K562 (cell line): ENCODE measurements at regions not wholly inside any gene's neighbourhood (a gene's known extent, or its start where the extent isn't known, plus 50 kb on each side); places are given as distances from the start of the nearest gene placed in this dataset.

Source experiments
- ATAC-seq: fragments of 200-7000 bp; cut with Tn5 transposase; 3 replicates; pipeline ENCODE4 v1.9.1; 2020; ENCODE audit warnings: moderate library complexity
- BruUV-seq: library from RNA; stranded (reverse); fragments of 400-500 nt; replicated peaks from 2 replicates; lab custom pipeline; 2021; lab: Mats Ljungman, UMichigan
- CTCF ChIA-PET: fragments of 300-600 bp; formaldehyde crosslinking; extraction: SDS; loops from one replicate; lab custom pipeline; 2021; ENCODE audit warnings: low intra/inter-chr PET ratio; lab: Yijun Ruan, JAX
- POLR2A ChIA-PET: fragments of 300-600, 350-650 bp; sonication (Branson Sonifier 250); formaldehyde crosslinking; extraction: SDS; loops from one replicate; lab custom pipeline; 2021; ENCODE audit warnings: antibody characterized with exemption, inconsistent platforms; lab: Yijun Ruan, JAX
- DNase-seq, 4 experiments: peaks; one replicate each; pipeline versions ENCODE4 v3.0.0 to v3.0.0-alpha.2; 2011 to 2018; ENCODE audit warnings: low spot score in 3 of 4, mixed read lengths in 3 of 4; ENCODE audit errors: extremely low read depth in 1 of 4
- FAIRE-seq: peaks from 2 replicates; lab custom pipeline; 2011; peaks lifted over from hg19 to GRCh38; lab: Jason Lieb, UNC
- H2AFZ ChIP-seq: 2 replicates; pipeline ENCODE4 v1.6.0; 2011; ENCODE audit warnings: low read depth, low read length, control low read depth, inconsistent platforms
- H3K27ac ChIP-seq: fragments of 200-600 bp; 3 replicates; pipeline ENCODE4 v1.8.0; 2011; ENCODE audit warnings: low read depth, mild to moderate bottlenecking, control low read depth, inconsistent platforms, low read length, moderate library complexity, mixed read lengths; ENCODE audit errors: extremely low read depth
- H3K27me3 ChIP-seq, 2 experiments: fragments of 300-600 bp in 1 of 2; 2 replicates in 1 of 2; 3 replicates in 1 of 2; pipeline versions ENCODE4 v1.6.0 to v1.8.0; 2011; ENCODE audit warnings: inconsistent platforms in 2 of 2, low read length in 2 of 2, mild to moderate bottlenecking in 1 of 2, mixed read lengths in 1 of 2, moderate library complexity in 1 of 2; ENCODE audit not compliant: control insufficient read depth in 2 of 2, insufficient read depth in 2 of 2
- H3K36me3 ChIP-seq: fragments of 300-600 bp; 3 replicates; pipeline ENCODE4 v1.8.0; 2011; ENCODE audit warnings: mild to moderate bottlenecking, low read length, inconsistent platforms; ENCODE audit not compliant: control insufficient read depth, insufficient read depth
- H3K4me1 ChIP-seq, 2 experiments: fragments of 200-600 bp in 1 of 2; replicated peaks in 1 of 2; 2 replicates in 1 of 2; 3 replicates in 1 of 2; pipeline versions ENCODE4 v1.5.1 to v1.8.0; 2011; ENCODE audit warnings: inconsistent platforms in 2 of 2, low read length in 2 of 2, mild to moderate bottlenecking in 1 of 2, mixed read lengths in 1 of 2, moderate library complexity in 1 of 2; ENCODE audit not compliant: control insufficient read depth in 2 of 2, insufficient read depth in 2 of 2
- H3K4me2 ChIP-seq: 2 replicates; pipeline ENCODE4 v1.6.1; 2011; ENCODE audit warnings: low read length, control low read depth, inconsistent platforms, mixed read lengths; ENCODE audit not compliant: insufficient read depth
- H3K4me3 ChIP-seq: fragments of 200-600 bp; sonication (generic), shearing (Covaris generic); 2 replicates; pipeline ENCODE4 v1.5.1; 2016; ENCODE audit warnings: control low read depth, inconsistent platforms
- H3K79me2 ChIP-seq: fragments of 200-600 bp; 3 replicates; pipeline ENCODE4 v1.8.0; 2011; ENCODE audit warnings: low read length, inconsistent platforms; ENCODE audit not compliant: control insufficient read depth, insufficient read depth
- H3K9ac ChIP-seq, 2 experiments: 2 replicates each; pipeline versions ENCODE4 v1.6.0 to v1.6.1; 2011; ENCODE audit warnings: low read depth in 2 of 2, low read length in 2 of 2, control low read depth in 1 of 2, inconsistent platforms in 1 of 2, mild to moderate bottlenecking in 1 of 2, mixed read lengths in 1 of 2; ENCODE audit not compliant: insufficient read depth in 1 of 2
- H3K9me1 ChIP-seq: one replicate; pipeline ENCODE4 v1.6.0; 2011; ENCODE audit warnings: inconsistent platforms, mild to moderate bottlenecking, low read length, moderate library complexity; ENCODE audit not compliant: control insufficient read depth, insufficient read depth
- H3K9me3 ChIP-seq: replicated peaks from 2 replicates; pipeline ENCODE4 v1.5.1; 2011; ENCODE audit warnings: low read depth, low read length, inconsistent platforms; ENCODE audit not compliant: control insufficient read depth, insufficient read depth
- H4K20me1 ChIP-seq: replicated peaks from 2 replicates; pipeline ENCODE4 v1.6.1; 2011; ENCODE audit warnings: low read length, inconsistent platforms, mixed read lengths; ENCODE audit not compliant: control insufficient read depth, insufficient read depth
- CBX5 ChIP-seq: IDR thresholded peaks from 2 replicates; pipeline ENCODE4 v1.6.1; 2014; ENCODE audit warnings: low read depth, borderline replicate concordance
- ETV1 ChIP-seq: fragments of 450-650 bp; conservative IDR thresholded peaks from 2 replicates; pipeline ENCODE4 v1.6.1; 2016; ENCODE audit warnings: missing genetic modification characterization, control low read depth, low read depth, missing compliant biosample characterization
- HNRNPK ChIP-seq: fragments of 200-400 bp; formaldehyde crosslinking; IDR thresholded peaks from one replicate; pipeline ENCODE4 v1.6.1; 2018; ENCODE audit warnings: mild to moderate bottlenecking, low read depth, low read length; ENCODE audit not compliant: poor library complexity, severe bottlenecking
- HNRNPLL ChIP-seq: fragments of 200-400 bp; formaldehyde crosslinking; IDR thresholded peaks from 2 replicates; pipeline ENCODE4 v1.6.1; 2017; ENCODE audit warnings: low read length, low read depth, mild to moderate bottlenecking; ENCODE audit not compliant: poor library complexity, severe bottlenecking
- MBD2 ChIP-seq: sonication (generic); IDR thresholded peaks from 2 replicates; pipeline ENCODE4 v1.6.1; 2016; ENCODE audit warnings: low read depth, borderline replicate concordance
- MTA1 ChIP-seq: fragments of 450-650 bp; IDR thresholded peaks from 2 replicates; pipeline ENCODE4 v1.6.1; 2017; ENCODE audit warnings: borderline replicate concordance
- NCOA2 ChIP-seq, 2 experiments: fragments of 450-650 bp; IDR thresholded peaks; 2 replicates each; pipeline ENCODE4 v1.6.1; 2018; ENCODE audit warnings: mild to moderate bottlenecking in 2 of 2, moderate library complexity in 1 of 2; ENCODE audit not compliant: partially characterized antibody in 2 of 2
- TCF15 ChIP-seq: fragments of 250-450 bp; sonication (Bioruptor Pico); IDR thresholded peaks from 2 replicates; pipeline ENCODE4 v1.8.0; 2022; ENCODE audit warnings: moderate library complexity, mild to moderate bottlenecking, inconsistent platforms
- VEZF1 ChIP-seq: fragments of 200-800 bp; sonication (Bioruptor generic); IDR thresholded peaks from 2 replicates; pipeline ENCODE4 v1.6.1; 2017; ENCODE audit warnings: missing genetic modification characterization, missing compliant biosample characterization
- ZNF124 ChIP-seq: sonication (generic); formaldehyde crosslinking; IDR thresholded peaks from 2 replicates; pipeline ENCODE4 v1.8.1; 2022; ENCODE audit warnings: missing genetic modification reagents
- ZNF217 ChIP-seq: sonication (generic); formaldehyde crosslinking; IDR thresholded peaks from 2 replicates; pipeline ENCODE4 v1.8.0; 2022; ENCODE audit warnings: mild to moderate bottlenecking, missing genetic modification reagents
- WGBS: fragments of 100-300 bp; shearing (Covaris generic); methylation state at CpG from one replicate; pipeline ENCODE4 v1.1.6; 2016; ENCODE audit warnings: low coverage, mixed read lengths; ENCODE audit not compliant: insufficient coverage; ENCODE audit errors: missing lambda C conversion rate; 5-methylcytosine and 5-hydroxymethylcytosine counted together
- in situ Hi-C: fragments of 300-500 bp; cut with MboI; formaldehyde crosslinking; loops from 4 replicates; pipeline ENCODE4 v1.15.0; 2018; ENCODE audit warnings: inconsistent platforms, mixed read lengths
- intact Hi-C: fragments of 100-400 bp; cut with micrococcal nuclease; formaldehyde crosslinking; loops from 2 replicates; pipeline ENCODE4 v1.14.2; 2022

GRCh38 chr4:35644591-35644990, 599.7 kb downstream of the ARAP2 start:
- Histone ChIP-seq H3K9ac (no peak overlapping the region), H3K27ac (no peak overlapping the region), H3K36me3 (no peaks in the 10 kb centered on the region), H3K4me1 (no peaks in the 10 kb centered on the region), H3K4me2 (no peak overlapping the region), H4K20me1 (no peaks in the 10 kb centered on the region), H2AFZ (no peak overlapping the region), H3K27me3 (no peaks in the 10 kb centered on the region), H3K4me3 (no peak overlapping the region), H3K9me1 (no peaks in the 10 kb centered on the region), H3K9me3 (no peaks in the 10 kb centered on the region), H3K79me2 (no peaks in the 10 kb centered on the region)
- BruUV-seq, result no TSS peak
- ATAC-seq (no peak), FAIRE-seq (no peak), DNase-seq (no peak)
- in situ Hi-C loops, result no loop called here
- ChIA-PET CTCF (no interaction called here), POLR2A (no interaction called here)
- no peak for TF ChIP-seq MBD2
- intact Hi-C loops, result no loop called here

GRCh38 chr4:35649011-35649410, 595.3 kb downstream of the ARAP2 start:
- Histone ChIP-seq H4K20me1 (no peaks in the 10 kb centered on the region), H3K27me3 (no peaks in the 10 kb centered on the region), H3K9ac (no peak overlapping the region), H3K79me2 (no peaks in the 10 kb centered on the region), H3K9me1 (no peaks in the 10 kb centered on the region), H3K36me3 (no peaks in the 10 kb centered on the region), H3K9me3 (no peaks in the 10 kb centered on the region), H2AFZ (no peak overlapping the region), H3K4me2 (no peak overlapping the region), H3K27ac (no peak overlapping the region), H3K4me3 (no peak overlapping the region), H3K4me1 (no peaks in the 10 kb centered on the region)
- intact Hi-C loops, result no loop called here
- in situ Hi-C loops, result no loop called here
- DNase-seq (no peak), ATAC-seq (no peak), FAIRE-seq (no peak)
- CTCF ChIA-PET, result no interaction called here
- 7% methylated on average over 3 of the region's 3 CpGs for WGBS
- POLR2A ChIA-PET, result no interaction called here
- no TSS peak for BruUV-seq
- TF ChIP-seq ZNF124 (no peak), MTA1 (no peak), ETV1 (tag) (no peak), HNRNPK (no peak), ZNF217 (CRISPR knock-in tag) (no peak), HNRNPLL (no peak), TCF15 (no peak), CBX5 (no peak), NCOA2 (IDR thresholded peaks at IDR 0.05; ENCODE audit: partially characterized antibody in 2 of 2) (no peak), VEZF1 (CRISPR knock-in tag) (no peak)
